Activated CD8-positive, alpha-beta memory T cell treated with anti-CD3 and anti-CD28 coated beads for 24 hours (primary cell): ENCODE measurements at regions not wholly inside any gene's neighbourhood (a gene's known extent, or its start where the extent isn't known, plus 50 kb on each side); places are given as distances from the start of the nearest gene placed in this dataset.
"Not testable (repeated sequence)": the region's sequence is repeated elsewhere in the genome, so short reads cannot be mapped to it uniquely, and the experiment has no call there.

Experiments
- DNase-seq: peaks from one replicate; pipeline ENCODE4 v3.0.0-alpha.2; 2020

DNA sequence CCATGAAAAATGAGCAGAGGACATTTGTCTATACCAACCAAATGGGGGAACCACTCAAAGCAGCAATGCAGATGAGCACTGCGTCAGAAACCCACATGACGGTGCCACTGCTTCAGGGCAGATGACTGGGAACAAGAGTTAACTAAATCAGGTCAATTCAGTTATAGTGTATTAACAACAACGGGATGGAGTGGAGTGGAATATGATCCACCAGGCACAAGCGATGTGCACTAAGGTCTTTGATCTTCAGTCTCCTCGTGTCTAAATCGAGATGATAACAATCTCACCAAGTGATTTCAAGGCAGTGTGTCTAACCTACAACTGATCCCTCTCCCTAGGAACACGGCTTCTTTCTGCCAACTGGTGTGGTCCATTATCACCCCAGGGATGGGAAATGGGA is 269.0 kb downstream of the RAD51AP2 start:
- no peak for DNase-seq

GRCh38 chr2:17245906-17246305 is 272.3 kb downstream of the RAD51AP2 start:
- no peak for DNase-seq

- DNase-seq = no peak
Measured at GRCh38 chr2:17242813-17243485, 275.3 kb downstream of the RAD51AP2 start.

DNA sequence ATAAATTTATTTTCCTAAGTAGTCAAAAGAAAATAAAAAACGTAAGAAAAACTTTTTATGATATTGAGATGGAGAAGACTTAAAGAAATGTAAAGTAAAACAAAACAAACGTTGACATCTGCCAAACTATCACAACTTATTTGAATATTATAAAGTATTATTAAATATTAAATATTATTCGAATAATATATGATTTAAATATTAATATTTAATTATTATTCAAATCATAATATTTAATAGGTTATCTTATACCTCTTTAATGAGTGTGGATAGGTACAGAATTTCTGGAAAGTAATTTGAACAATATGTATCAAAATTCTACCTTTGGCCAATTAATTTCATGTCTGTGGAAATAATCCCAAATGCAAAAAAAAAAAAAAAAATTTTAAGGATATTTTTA is 278.7 kb downstream of the RAD51AP2 start:
- no peak for DNase-seq

- no peak for DNase-seq
Measured at GRCh38 chr2:17235167-17235566, 283.1 kb downstream of the RAD51AP2 start.

DNA sequence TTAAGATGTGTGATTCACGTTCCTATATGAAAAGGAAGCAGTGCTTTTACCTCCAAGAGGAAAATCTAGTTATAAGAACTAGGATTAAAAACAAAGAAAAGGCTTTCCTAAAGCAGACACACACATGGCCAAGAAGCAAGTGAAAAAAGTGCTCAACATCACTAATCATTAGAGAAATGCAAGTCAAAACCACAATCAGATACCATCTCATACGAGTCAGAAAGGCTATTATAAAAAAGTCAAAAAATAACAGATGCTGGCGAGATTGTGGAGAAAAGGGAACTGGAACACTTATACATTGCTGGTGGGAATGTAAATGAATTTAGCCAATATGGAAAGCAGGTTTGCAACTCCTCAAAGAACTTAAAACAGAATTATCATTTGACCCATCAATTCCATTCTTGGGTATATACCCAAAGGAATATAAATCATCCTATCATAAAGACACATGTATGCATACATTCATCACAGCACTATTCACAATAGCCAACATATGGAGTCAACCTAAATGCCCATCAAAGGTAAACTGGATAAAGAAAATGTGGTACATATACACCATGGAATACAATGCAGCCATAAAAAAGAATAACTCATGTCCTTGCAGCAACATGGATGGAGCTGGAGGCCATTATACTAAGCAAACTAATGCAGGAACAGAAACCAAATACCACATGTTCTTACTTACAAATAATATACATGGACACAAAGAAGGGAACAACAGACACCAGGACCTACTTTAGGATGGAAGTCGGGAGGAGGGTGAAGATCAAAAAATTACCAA is 285.3 kb downstream of the RAD51AP2 start:
- no peak for DNase-seq

DNA sequence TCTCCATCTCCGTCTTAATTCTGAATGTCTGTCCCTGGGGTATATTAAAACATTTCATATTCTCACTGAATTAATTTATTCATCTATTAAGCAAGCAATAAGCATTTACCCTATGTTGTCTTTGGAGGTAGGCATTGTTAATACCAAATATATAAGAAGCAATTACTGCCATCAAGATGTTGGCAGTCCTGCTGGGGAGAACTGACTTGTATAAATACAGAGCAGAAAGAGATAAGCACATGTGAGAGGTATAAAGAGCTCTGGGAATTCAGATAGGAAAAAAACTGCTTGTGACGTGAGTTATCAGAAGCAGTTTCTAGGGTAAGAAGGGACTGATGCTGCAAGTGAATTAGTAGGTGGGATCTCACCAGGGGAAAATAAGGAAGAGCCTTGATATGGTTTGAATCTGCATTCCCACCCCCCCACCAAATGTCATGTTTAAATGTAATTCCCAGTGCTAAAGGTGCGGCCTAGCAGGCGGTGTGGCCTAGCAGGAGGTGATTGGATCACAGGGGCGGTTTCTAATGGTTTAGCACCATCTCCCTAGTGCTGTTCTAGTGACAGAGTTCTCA is 286.8 kb downstream of the RAD51AP2 start:
- no peak for DNase-seq

GRCh38 chr2:17229414-17229813 is 288.8 kb downstream of the RAD51AP2 start:
- no peak for DNase-seq

GRCh38 chr2:17228461-17228860 is 289.8 kb downstream of the RAD51AP2 start:
- DNase-seq = no peak

DNA sequence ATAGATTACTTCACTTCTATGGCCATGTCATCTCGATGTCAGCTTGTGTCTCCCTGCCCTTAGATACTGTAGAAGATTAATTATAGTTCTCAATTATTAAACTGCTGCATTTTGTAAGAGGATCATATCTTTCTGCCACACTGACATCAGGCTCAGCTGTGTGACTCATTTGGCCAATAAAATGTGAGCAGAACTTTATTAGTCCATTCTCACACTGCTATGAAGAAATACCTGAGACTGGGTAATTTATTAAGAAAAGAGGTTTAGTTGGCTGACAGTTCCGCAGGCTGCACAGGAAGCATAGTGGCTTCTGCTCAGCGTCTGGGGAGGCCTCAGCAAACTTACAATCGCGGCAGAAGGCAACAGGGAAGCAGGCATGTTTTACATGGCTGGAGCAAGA is 290.4 kb downstream of the RAD51AP2 start:
- DNase-seq = no peak

- DNase-seq = no peak
Measured at GRCh38 chr2:17226941-17227490, 291.2 kb downstream of the RAD51AP2 start.

GRCh38 chr2:17223211-17223610 is 295.0 kb downstream of the RAD51AP2 start:
- DNase-seq = no peak

GRCh38 chr2:17208511-17208910 is 309.7 kb downstream of the RAD51AP2 start:
- DNase-seq = no peak

GRCh38 chr2:17206771-17207170 is 311.5 kb downstream of the RAD51AP2 start:
- DNase-seq = no peak

DNA sequence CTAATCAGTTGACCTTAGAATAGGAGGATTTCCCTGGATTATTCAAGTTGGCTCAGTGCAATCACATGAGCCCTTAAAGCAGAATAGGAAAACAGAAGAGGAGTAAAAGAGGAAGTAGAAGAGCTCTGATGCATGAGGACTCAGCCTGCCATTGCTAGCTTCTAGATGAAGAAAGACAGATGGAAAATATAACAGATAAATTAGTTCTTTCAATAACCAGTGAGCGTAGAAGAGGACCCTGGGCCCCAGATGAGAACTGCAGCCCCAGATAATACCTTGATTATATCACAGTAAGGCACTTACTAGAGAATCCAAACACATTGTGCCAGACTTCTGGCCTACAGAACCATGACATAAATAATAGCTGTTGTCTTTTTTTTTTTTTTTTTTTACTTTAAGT is 314.0 kb downstream of the RAD51AP2 start:
- not testable (repeated sequence) for DNase-seq

GRCh38 chr2:17202628-17203027 is 315.6 kb downstream of the RAD51AP2 start:
- not testable (repeated sequence) for DNase-seq

DNA sequence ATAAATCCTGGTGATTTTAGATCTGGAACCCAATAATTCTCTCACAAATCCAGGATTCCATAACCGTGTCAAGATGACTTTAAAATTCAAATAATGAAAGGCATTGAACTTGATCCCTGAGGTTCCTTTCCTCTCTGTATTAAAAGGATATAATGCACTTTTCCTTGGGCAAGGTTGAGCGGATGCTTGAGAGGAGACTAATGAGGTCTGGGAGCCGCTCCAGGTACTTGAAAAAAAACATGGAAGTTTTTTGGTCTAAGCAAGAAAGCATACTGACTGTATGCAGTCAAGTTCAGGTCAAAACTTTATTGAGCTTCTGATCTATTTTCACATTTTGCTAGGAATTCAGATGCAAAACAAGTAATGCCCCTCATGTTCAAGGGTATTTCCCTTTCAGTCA is 318.5 kb downstream of the RAD51AP2 start:
- no peak for DNase-seq

GRCh38 chr2:17196380-17196779 is 321.9 kb downstream of the RAD51AP2 start:
- DNase-seq = no peak

DNA sequence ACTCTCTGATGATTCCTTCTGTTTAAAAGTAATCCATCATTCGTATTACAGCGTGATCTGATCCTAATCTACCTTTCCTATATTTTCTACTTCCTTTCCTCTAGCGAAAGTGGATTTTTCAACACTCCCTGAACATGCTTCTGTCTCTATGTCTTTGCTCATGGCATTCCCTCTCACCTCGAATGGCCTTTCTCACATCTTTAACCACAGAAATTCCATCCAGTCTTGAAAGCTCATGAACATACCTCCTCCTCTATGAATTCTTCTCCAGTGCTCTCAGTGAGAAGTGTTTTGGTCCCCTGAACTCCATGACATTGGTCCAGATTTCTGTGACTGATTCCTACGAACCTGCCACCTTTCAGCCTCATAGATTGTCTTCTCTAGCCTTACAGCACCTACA is 323.2 kb downstream of the RAD51AP2 start:
- DNase-seq = no peak

DNA sequence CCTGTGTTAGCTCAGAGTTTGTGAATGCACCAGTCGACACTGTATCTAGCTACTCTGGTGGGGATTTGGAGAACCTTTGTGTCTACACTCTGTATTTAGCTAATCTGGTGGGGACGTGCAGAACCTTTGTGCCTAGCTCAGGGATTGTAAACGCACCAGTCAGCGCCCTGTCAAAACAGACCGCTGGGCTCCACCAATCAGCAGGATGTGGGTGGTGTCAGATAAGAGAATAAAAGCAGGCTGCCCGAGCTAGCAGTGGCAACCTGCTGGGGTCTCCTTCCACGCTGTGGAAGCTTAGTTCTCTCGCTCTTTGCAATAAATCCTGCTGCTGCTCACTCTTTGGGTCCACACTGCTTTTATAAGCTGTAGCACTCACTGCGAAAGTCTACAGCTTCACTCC is 324.2 kb downstream of the RAD51AP2 start:
- no peak for DNase-seq

- not testable (repeated sequence) for DNase-seq
Measured at GRCh38 chr2:17193433-17193890, 324.8 kb downstream of the RAD51AP2 start.

- no peak for DNase-seq
Measured at GRCh38 chr2:17191223-17191622, 327.0 kb downstream of the RAD51AP2 start.

GRCh38 chr2:17190527-17190926 is 327.7 kb downstream of the RAD51AP2 start:
- no peak for DNase-seq

GRCh38 chr2:17188721-17189120 is 329.5 kb downstream of the RAD51AP2 start:
- no peak for DNase-seq
